Right lobe of liver (tissue), 4 donors: ENCODE measurements at regions not wholly inside any gene's neighbourhood (a gene's known extent, or its start where the extent isn't known, plus 50 kb on each side); places are given as distances from the start of the nearest gene placed in this dataset.

Experiments
- CTCF ChIP-seq, 4 donors: fragments of 200-600 bp in 3 of 4; fragments of 450-650 bp in 1 of 4; IDR thresholded peaks; one replicate each; pipeline versions ENCODE4 v1.5.1 to v1.8.0; 2016 to 2022; ENCODE audit warnings: antibody characterized with exemption in 4 of 4, mild to moderate bottlenecking in 2 of 4
- POLR2A ChIP-seq: fragments of 450-650 bp; IDR thresholded peaks from one replicate; pipeline ENCODE4 v1.6.1; 2017; ENCODE audit warnings: antibody characterized with exemption, mild to moderate bottlenecking
- donor health status: DM: no; HTN: no; CAD: no.
- donor health status: DM: no; HTN: no; CAD: no.
- donor health status: DM: no; HTN: yes; CAD: no.

DNA sequence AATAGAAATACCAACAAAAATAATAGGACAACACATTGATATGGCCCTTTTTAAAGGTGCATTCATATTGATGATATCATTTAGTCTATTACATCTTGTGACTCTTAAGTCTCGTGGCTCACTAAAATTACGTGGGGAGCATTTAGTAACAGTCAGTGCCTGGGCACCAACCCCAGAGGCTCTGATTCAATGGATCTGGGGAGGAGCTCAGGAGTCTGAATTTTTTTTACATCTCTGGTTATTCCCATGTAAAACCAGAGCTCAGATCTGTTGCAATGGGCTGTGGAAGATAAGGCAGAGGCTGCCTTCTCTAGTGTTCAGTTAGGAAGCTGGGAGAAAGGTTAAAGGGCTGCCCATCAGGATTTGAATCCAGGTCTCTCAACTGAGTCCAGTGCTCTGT lies 549.9 kb upstream of the CDH5 start:
- TF ChIP-seq CTCF (IDR thresholded peaks at IDR 0.05) (no peak), POLR2A (no peak)
